GM19397 (cell line): ENCODE measurements at regions not wholly inside any gene's neighbourhood (a gene's known extent, or its start where the extent isn't known, plus 50 kb on each side); places are given as distances from the start of the nearest gene placed in this dataset.

Source experiments
- ATAC-seq: cut with Tn5 transposase; IDR thresholded peaks from one replicate; pipeline ENCODE4 v1.9.1; 2021; ENCODE audit warnings: mild to moderate bottlenecking, moderate library complexity; ENCODE audit not compliant: unreplicated experiment

DNA sequence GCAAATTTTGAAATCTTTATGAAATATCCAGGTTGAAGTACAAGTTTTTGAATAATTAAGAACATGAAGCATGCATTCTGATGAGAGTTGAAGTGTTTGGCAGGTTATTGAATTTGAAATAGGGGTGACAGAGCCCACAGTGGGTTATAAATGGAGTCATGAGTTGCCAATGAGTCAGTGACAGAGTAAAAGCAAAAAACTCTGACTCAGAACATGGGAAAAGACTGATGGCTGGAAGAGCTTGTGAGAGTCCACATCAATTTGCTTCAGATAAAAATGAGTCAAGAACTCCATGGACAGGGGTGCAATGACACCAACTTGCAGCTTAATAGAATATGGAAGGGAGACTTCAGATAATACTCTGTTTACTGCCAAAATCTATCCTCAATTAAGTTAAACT is 105.3 kb downstream of the SLC6A15 start:
- ATAC-seq = no peak

GRCh38 chr12:84805474-84805858 is 107.1 kb downstream of the SLC6A15 start:
- no peak for ATAC-seq

- ATAC-seq = no peak
These were observed 107.7 kb downstream of the SLC6A15 start for GRCh38 chr12:84804691-84805473.

GRCh38 chr12:84803661-84804060 is 108.9 kb downstream of the SLC6A15 start:
- ATAC-seq = no peak

DNA sequence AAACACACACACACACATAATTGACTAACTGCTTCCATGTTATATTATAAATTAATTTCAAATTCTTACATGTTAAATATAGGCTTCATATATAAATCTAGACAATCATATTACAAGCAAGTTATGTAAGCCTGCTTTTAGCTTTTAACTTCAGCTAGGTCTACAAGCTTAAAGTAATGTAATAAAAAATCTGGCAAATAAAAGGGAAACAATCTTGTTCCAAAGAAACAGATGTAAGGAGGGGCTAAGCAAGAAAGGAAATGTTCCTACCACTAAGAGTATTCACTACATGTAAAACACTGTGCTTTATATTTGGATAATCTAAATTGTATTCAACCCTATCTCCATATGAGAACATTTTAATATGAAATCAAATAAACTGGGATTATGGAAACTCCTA is 110.4 kb downstream of the SLC6A15 start:
- no peak for ATAC-seq

- no peak for ATAC-seq
These were observed 118.8 kb downstream of the SLC6A15 start for GRCh38 chr12:84793558-84794367.

- no peak for ATAC-seq
These were observed 121.2 kb downstream of the SLC6A15 start for GRCh38 chr12:84791444-84791843.

DNA sequence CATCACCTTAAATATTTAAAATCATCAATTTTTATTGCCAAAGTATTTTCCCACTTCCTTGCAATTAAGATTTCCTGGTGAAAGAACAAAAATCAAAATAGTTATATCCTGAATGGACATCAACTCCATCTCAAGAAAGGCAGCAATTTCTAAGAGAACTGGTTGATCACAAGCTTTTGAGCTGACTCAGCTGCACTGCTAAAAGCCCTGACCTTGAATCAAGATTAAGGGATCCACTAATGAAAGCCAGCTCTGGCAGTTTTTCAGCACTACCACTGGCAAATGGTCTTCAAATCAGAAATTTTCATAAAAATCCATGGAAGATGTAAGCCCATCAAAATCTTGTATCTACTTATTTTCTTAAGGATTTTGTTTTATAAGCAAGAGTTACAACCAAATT is 123.4 kb downstream of the SLC6A15 start:
- ATAC-seq = no peak

GRCh38 chr12:84787253-84787652 is 125.3 kb downstream of the SLC6A15 start:
- no peak for ATAC-seq

DNA sequence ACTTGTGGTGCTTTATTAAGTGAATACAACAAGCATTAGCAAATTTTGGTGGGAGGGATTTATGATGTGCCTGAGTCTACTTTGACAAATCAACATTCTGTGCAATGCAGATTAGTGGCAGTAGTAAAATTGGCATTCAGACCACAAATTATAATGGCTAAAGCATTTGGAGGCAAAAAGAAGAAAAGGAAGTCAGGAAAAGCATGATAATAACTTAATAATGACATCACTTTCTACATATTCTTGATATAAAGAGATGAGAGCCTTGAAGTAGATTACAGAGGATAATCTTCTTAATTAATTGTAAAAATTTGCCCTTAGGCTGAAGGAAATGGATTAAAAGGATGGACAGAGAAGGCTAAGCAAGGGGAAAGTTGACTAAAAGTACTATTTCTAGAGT is 126.0 kb downstream of the SLC6A15 start:
- no peak for ATAC-seq

GRCh38 chr12:84785951-84786350 is 126.6 kb downstream of the SLC6A15 start:
- ATAC-seq = no peak

DNA sequence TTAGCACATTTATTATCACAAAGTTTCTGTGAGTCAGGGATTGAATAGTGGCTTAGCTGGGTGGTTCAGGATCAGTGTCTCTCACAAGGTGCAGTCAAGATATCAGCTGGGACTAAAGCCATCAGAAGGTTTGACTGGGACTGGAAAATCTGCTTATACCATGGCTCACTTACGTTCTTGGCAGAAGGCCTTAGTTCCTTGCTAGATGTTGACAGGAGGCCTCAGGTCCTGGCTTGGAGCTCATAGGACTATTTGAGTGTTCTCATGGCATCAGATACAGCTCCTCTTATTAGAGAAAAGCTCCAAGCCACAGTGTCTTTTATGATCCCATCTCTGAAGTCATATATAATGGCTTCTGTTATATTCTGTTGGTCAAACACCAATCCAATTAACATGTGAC is 127.3 kb downstream of the SLC6A15 start:
- ATAC-seq = no peak

DNA sequence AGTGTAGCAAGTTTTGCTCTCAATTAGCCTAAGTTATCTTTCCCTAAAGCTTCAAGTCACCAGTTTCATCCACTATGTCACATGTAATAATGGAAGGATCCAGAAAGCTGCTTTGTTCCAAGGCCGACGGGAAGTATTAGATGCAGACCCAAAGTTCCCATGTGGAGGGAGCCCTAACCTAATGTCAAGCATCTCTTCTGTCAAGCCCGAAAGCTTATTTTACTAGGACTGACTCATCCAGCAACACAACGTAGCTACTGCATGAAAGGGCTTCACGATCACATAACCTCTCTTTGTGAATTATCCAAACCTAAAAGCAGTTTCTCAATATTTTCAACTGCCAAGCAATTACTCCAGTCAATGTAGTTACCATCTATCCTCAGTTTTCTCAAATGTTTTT is 133.4 kb downstream of the SLC6A15 start:
- no peak for ATAC-seq

- ATAC-seq = no peak
These were observed 140.3 kb downstream of the SLC6A15 start for GRCh38 chr12:84772281-84772680.

- no peak for ATAC-seq
These were observed 145.5 kb downstream of the SLC6A15 start for GRCh38 chr12:84767079-84767478.

DNA sequence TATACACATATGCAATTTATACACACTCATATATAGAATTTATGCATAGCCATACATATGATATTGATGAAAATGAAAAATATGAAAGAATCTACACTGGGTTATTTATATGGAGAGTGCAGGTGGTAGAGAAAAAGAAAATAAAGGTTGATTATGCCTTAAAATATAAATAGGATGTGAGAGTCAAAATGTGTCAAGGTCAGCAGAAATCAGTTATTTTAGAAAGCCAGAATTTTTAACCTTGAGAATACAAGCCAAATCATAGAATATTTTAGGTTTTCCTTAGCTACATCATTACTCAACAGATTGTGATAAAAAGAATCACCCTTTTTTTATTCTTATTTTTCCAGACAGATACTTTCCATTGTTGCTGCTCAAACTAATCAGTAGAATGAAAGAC is 146.2 kb downstream of the SLC6A15 start:
- ATAC-seq = no peak

GRCh38 chr12:84764001-84764400 is 148.6 kb downstream of the SLC6A15 start:
- ATAC-seq = no peak

DNA sequence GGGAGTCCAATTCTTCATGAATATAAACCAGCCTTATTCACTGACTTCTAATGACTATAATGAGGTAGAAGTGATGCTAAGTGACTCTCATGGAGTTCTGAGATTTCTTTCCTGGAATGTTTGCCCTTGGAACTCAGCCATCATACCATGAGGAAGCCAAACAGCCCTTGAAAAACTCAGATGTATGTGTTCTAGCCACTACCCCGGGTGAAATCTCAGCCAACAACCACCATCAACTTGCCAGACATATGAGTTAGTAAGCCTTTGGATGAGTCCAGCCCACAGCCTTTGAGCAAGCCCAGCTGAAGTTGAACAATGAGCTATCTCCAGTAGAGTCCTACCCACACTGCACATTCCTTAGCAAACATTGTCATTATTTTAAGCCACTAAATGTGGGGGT is 149.5 kb downstream of the SLC6A15 start:
- no peak for ATAC-seq

GRCh38 chr12:84760091-84760865 is 152.3 kb downstream of the SLC6A15 start:
- ATAC-seq = no peak

DNA sequence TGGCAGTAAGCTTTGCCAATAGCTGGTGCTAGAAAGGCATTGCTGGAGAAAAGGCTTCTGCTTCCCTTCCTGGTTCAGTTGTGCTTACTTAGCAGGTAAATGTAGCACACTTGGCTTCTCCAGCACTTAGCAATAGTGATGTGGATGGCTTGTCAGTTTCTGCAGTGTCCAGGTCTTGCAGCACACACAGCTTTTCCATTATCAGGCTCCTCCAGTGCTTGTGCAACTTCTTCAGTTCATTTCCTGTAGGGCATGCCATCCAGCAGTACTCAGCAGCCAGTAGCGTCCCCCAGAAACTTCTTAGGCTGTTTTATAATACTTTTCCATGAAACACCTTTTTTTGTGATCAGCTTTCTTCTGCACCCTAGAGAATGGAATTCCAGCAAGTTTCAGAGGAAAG is 154.6 kb downstream of the SLC6A15 start:
- ATAC-seq = no peak

- ATAC-seq = no peak
These were observed 155.6 kb downstream of the SLC6A15 start for GRCh38 chr12:84756961-84757360.

DNA sequence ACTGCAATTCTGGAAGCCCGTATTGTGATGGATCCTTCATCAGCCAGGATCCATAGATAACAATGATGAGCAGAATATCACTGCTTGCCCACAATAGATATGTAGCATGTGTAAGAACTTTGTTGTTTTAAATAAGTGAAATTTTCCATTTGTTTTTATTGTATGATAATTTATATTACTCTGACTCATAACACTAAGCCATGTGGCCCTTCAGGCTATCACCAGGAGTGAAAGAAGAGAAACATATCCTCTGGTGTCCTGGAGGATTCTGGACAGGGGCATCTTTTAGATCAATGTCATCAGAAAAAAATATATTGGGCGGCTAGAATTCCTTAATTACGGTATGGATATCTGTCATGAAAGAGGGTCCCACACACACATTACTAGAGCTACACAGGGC is 167.5 kb downstream of the SLC6A15 start:
- no peak for ATAC-seq
